Spleen (tissue), 11 donors: ENCODE measurements at regions not wholly inside any gene's neighbourhood (a gene's known extent, or its start where the extent isn't known, plus 50 kb on each side); places are given as distances from the start of the nearest gene placed in this dataset.

Experiments used
- DNase-seq: peaks from one replicate; pipeline ENCODE4 v3.0.0-alpha.2; 2020
- H3K27ac ChIP-seq, 8 donors: fragments of 200-600 bp; sonication (generic) in 7 of 8; 1 replicate in 4 of 8; 2 replicates in 4 of 8; pipeline versions ENCODE4 v1.5.0 to v1.8.0; 2016 to 2021; ENCODE audit warnings: inconsistent platforms in 4 of 8, mild to moderate bottlenecking in 4 of 8, moderate library complexity in 1 of 8
- H3K27me3 ChIP-seq, 7 donors: fragments of 200-600 bp; sonication (generic) in 6 of 7; replicated peaks in 1 of 7; 1 replicate in 4 of 7; 2 replicates in 3 of 7; pipeline versions ENCODE4 v1.5.0 to v1.8.0; 2016 to 2021; ENCODE audit warnings: inconsistent platforms in 3 of 7, mild to moderate bottlenecking in 1 of 7
- H3K36me3 ChIP-seq, 6 donors: fragments of 200-600 bp; sonication (generic) in 5 of 6; 1 replicate in 4 of 6; 2 replicates in 2 of 6; pipeline versions ENCODE4 v1.5.0 to v1.8.0; 2016 to 2021; ENCODE audit warnings: inconsistent platforms in 2 of 6
- H3K4me1 ChIP-seq, 6 donors: fragments of 200-600 bp; sonication (generic) in 5 of 6; 1 replicate in 3 of 6; 2 replicates in 3 of 6; pipeline versions ENCODE4 v1.5.0 to v1.8.0; 2016 to 2021; ENCODE audit warnings: inconsistent platforms in 3 of 6
- H3K4me3 ChIP-seq, 8 donors: fragments of 200-600 bp; sonication (generic) in 7 of 8; 1 replicate in 4 of 8; 2 replicates in 4 of 8; pipeline versions ENCODE4 v1.5.0 to v1.8.0; 2016 to 2021; ENCODE audit warnings: inconsistent platforms in 4 of 8, mild to moderate bottlenecking in 4 of 8, moderate library complexity in 2 of 8
- H3K9me3 ChIP-seq, 8 donors: fragments of 200-600 bp; sonication (generic) in 7 of 8; 1 replicate in 4 of 8; 2 replicates in 4 of 8; pipeline versions ENCODE4 v1.5.0 to v1.8.0; 2016 to 2021; ENCODE audit warnings: inconsistent platforms in 4 of 8
- POLR2A ChIP-seq, 3 donors: fragments of 450-650 bp; IDR thresholded peaks; one replicate each; pipeline ENCODE4 v1.5.1; 2017; ENCODE audit warnings: antibody characterized with exemption in 3 of 3, mild to moderate bottlenecking in 1 of 3
- POLR2AphosphoS5 ChIP-seq, 3 donors: sonication (generic); formaldehyde crosslinking; IDR thresholded peaks; one replicate each; pipeline ENCODE4 v1.5.1; 2017; ENCODE audit warnings: antibody characterized with exemption in 3 of 3
- WGBS, 5 donors: extraction: QIAGEN DNeasy Blood & Tissue Kit in 3 of 5; methylation state at CpG; one replicate each; pipeline versions ENCODE4 v1.1.5 to v1.1.7; 2013 to 2018; 5-methylcytosine and 5-hydroxymethylcytosine counted together
- intact Hi-C: fragments of 100-400 bp; cut with DNase I; formaldehyde crosslinking; loops from one replicate; pipeline ENCODE4 v1.15.0; 2023; ENCODE audit warnings: low total_unique reads
- TF ChIP-seq, protein P1 (sequence below), 11 experiments: fragments of 200-600 bp in 7 of 11; fragments of 450-650 bp in 4 of 11; sonication (generic) in 4 of 11; IDR thresholded peaks in 8 of 11; conservative IDR thresholded peaks in 3 of 11; 1 replicate in 7 of 11; 2 replicates in 4 of 11; pipeline versions ENCODE4 v1.4.0 to v1.8.0; 2016 to 2021; ENCODE audit warnings: antibody characterized with exemption in 11 of 11, inconsistent platforms in 4 of 11, mild to moderate bottlenecking in 1 of 11
- donor health status: healthy with polysubstance abuse.
- donor health status: DM: no; HTN: no; CAD: no; lungs with moderate emphysema.
- donor health status: DM: no; HTN: no; CAD: no.
- donor health status: Bipolar disorder and iron deficiency.
- donor health status: healthy.
- donor health status: DM: no; HTN: no; CAD: no.
- donor health status: DM: yes; HTN: yes; CAD: no.

DNA sequence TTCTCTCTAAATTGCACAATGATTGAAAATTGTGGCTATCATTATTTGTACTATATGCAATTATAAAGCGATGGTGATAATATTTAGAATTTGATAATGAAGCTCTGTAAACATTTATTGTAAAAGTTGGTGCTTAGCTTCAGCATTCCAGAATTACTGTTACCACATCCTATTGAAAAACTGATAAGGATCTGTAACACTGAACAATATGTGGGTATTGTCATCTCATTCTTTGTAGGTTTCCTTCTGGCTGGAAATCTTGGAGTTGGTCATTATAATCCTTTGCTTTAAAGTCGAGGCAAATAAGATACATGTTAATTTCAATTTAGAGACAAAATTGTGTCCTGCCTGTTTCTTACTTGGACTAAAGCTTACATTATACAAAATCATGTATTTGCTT is 323.4 kb upstream of the GOLIM4 start:
- intact Hi-C loops: no loop called here

DNA sequence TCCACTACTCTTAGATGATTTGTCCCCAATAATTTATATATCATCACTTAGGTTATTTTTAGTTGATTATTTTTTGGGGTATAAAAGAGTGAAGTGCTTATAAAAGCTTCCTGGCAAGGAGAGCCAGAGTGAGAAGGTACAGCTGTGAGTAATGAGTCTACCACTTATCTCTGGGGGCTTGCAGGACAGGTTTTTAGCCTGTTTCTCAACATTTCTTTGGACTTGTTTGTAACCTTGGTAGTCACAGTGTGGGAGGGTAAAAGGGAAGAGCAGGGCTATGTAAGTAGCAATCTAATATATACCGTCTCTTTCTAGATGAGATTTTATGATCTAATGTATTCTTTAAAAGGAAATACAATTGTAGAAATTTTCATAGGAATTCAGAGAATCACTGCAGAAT is 321.3 kb upstream of the GOLIM4 start:
- 68 to 91% (median 88%) methylated on average over 1 of the region's 1 CpG for WGBS, 5 donors
- no peak overlapping the region for H3K4me3 ChIP-seq
- no peaks in the 10 kb centered on the region for H3K27me3 ChIP-seq
- no peaks in the 10 kb centered on the region for H3K9me3 ChIP-seq
- TF ChIP-seq POLR2AphosphoS5 (IDR thresholded peaks at IDR 0.05): no peak
- TF ChIP-seq POLR2A (IDR thresholded peaks at IDR 0.05): no peak
- TF ChIP-seq, protein P1, sequence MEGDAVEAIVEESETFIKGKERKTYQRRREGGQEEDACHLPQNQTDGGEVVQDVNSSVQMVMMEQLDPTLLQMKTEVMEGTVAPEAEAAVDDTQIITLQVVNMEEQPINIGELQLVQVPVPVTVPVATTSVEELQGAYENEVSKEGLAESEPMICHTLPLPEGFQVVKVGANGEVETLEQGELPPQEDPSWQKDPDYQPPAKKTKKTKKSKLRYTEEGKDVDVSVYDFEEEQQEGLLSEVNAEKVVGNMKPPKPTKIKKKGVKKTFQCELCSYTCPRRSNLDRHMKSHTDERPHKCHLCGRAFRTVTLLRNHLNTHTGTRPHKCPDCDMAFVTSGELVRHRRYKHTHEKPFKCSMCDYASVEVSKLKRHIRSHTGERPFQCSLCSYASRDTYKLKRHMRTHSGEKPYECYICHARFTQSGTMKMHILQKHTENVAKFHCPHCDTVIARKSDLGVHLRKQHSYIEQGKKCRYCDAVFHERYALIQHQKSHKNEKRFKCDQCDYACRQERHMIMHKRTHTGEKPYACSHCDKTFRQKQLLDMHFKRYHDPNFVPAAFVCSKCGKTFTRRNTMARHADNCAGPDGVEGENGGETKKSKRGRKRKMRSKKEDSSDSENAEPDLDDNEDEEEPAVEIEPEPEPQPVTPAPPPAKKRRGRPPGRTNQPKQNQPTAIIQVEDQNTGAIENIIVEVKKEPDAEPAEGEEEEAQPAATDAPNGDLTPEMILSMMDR (IDR thresholded peaks at IDR 0.05 in 8 of 11, conservative IDR thresholded peaks at IDR 0.05 in 3 of 11): no peak
- no peak overlapping the region for H3K27ac ChIP-seq
- no peaks in the 10 kb centered on the region for H3K4me1 ChIP-seq
- intact Hi-C loops: no loop called here
- no peaks in the 10 kb centered on the region for H3K36me3 ChIP-seq
- no peak for DNase-seq

More for the DNA sequence above, 323.4 kb upstream of the GOLIM4 start:
- TF ChIP-seq POLR2AphosphoS5 (IDR thresholded peaks at IDR 0.05) (no peak), POLR2A (IDR thresholded peaks at IDR 0.05) (no peak)
- TF ChIP-seq, protein P1 (IDR thresholded peaks at IDR 0.05 in 8 of 11, conservative IDR thresholded peaks at IDR 0.05 in 3 of 11): no peak
- no peaks in the 10 kb centered on the region for H3K4me1 ChIP-seq
- H3K36me3 ChIP-seq: no peaks in the 10 kb centered on the region
- H3K27me3 ChIP-seq: no peaks in the 10 kb centered on the region
- H3K27ac ChIP-seq: no peak overlapping the region
- H3K4me3 ChIP-seq: no peak overlapping the region
- 76 to 92% (median 80%) methylated on average over 2 of the region's 2 CpGs for WGBS, 5 donors
- no peak for DNase-seq
- no peaks in the 10 kb centered on the region for H3K9me3 ChIP-seq

DNA sequence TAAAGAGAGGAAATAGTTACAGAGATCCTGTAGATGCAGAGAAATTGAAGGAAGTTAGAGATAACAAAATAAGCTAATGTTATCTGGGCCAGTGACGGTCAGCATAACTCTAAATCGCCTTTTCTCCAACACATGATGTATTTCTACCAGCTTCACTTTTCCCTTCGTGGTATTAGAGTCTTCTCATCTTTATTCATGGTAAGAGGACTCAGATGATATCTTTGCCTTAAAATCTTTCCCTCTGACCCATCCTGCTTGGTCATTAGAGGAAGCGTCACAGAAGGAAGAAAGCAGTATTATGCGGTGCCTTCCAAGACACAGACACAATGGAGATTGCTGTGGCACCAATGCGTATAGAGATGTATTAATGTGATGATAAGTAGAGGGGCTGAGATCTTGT is 320.7 kb upstream of the GOLIM4 start:
- H3K4me3 ChIP-seq: no peak overlapping the region
- DNase-seq: no peak
- H3K27ac ChIP-seq: no peak overlapping the region
- no peaks in the 10 kb centered on the region for H3K36me3 ChIP-seq
- no peak for TF ChIP-seq POLR2AphosphoS5 (IDR thresholded peaks at IDR 0.05)
- TF ChIP-seq, protein P1 (IDR thresholded peaks at IDR 0.05 in 8 of 11, conservative IDR thresholded peaks at IDR 0.05 in 3 of 11): no peak
- TF ChIP-seq POLR2A (IDR thresholded peaks at IDR 0.05): no peak
- intact Hi-C loops: no loop called here
- H3K4me1 ChIP-seq: no peaks in the 10 kb centered on the region
- 81 to 94% (median 88%) methylated on average over 6 of the region's 6 CpGs for WGBS, 5 donors
- H3K9me3 ChIP-seq: no peaks in the 10 kb centered on the region
- H3K27me3 ChIP-seq: no peaks in the 10 kb centered on the region

DNA sequence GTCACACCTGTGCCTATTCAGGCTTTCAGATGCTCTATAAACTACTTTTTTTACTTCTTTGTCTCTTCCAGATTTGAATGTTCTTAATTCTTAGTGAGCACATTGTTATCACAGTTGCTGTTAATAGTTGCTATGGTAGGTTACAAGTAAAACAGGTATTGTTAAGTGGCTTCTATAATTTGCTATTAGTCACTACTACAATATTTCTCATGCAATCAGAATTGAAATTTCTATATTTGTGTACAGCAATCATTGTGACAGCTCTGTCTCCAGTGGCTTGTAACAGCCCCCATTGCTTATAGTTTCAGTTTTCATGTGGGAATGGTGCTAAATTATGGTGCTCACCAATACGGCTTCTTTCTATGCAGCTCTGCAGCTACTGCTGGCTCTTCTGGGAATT is 318.4 kb upstream of the GOLIM4 start:
- Histone ChIP-seq H3K9me3 (peaks cover 0 to 6% (median 0%) of the 10 kb centered on the region in 8 donors), H3K4me1 (no peaks in the 10 kb centered on the region), H3K4me3 (no peak overlapping the region), H3K36me3 (no peaks in the 10 kb centered on the region), H3K27ac (no peak overlapping the region), H3K27me3 (no peaks in the 10 kb centered on the region)
- intact Hi-C loops: no loop called here
- DNase-seq: no peak
- TF ChIP-seq POLR2A (IDR thresholded peaks at IDR 0.05) (no peak), POLR2AphosphoS5 (IDR thresholded peaks at IDR 0.05) (no peak)
- TF ChIP-seq, protein P1 (IDR thresholded peaks at IDR 0.05 in 8 of 11, conservative IDR thresholded peaks at IDR 0.05 in 3 of 11): no peak
- WGBS, 5 donors: 84 to 96% (median 89%) methylated on average over 1 of the region's 1 CpG
